Mucosa of rectum (tissue), 2 donors: ENCODE measurements at regions not wholly inside any gene's neighbourhood (a gene's known extent, or its start where the extent isn't known, plus 50 kb on each side); places are given as distances from the start of the nearest gene placed in this dataset.
"Not testable (repeated sequence)": the region's sequence is repeated elsewhere in the genome, so short reads cannot be mapped to it uniquely, and the experiment has no call there.

Source experiments
- H3K27ac ChIP-seq, 2 donors: one replicate each; pipeline ENCODE4 v1.7.0; 2013; ENCODE audit warnings: inconsistent platforms in 2 of 2, low read depth in 2 of 2, low read length in 2 of 2
- H3K27me3 ChIP-seq, 2 donors: one replicate each; pipeline ENCODE4 v1.7.0; 2013; ENCODE audit warnings: low read length in 2 of 2; ENCODE audit not compliant: control insufficient read depth in 2 of 2, insufficient read depth in 2 of 2
- H3K36me3 ChIP-seq, 2 donors: one replicate each; pipeline ENCODE4 v1.7.0; 2013; ENCODE audit warnings: low read length in 2 of 2; ENCODE audit not compliant: control insufficient read depth in 2 of 2, insufficient read depth in 2 of 2
- H3K4me1 ChIP-seq, 2 donors: one replicate each; pipeline ENCODE4 v1.7.0; 2013; ENCODE audit warnings: low read length in 2 of 2, mild to moderate bottlenecking in 1 of 2; ENCODE audit not compliant: control insufficient read depth in 2 of 2, insufficient read depth in 2 of 2
- H3K4me3 ChIP-seq, 2 donors: one replicate each; pipeline ENCODE4 v1.7.0; 2013; ENCODE audit warnings: low read length in 2 of 2
- H3K9ac ChIP-seq, 2 donors: one replicate each; pipeline ENCODE4 v1.7.0; 2013; ENCODE audit warnings: low read length in 2 of 2, low read depth in 1 of 2, mild to moderate bottlenecking in 1 of 2
- H3K9me3 ChIP-seq, 2 donors: one replicate each; pipeline ENCODE4 v1.7.0; 2013; ENCODE audit warnings: low read length in 2 of 2; ENCODE audit not compliant: control insufficient read depth in 2 of 2
- donor health status: healthy.
- donor health status: Normal muscosa, but diverticular disease.

DNA sequence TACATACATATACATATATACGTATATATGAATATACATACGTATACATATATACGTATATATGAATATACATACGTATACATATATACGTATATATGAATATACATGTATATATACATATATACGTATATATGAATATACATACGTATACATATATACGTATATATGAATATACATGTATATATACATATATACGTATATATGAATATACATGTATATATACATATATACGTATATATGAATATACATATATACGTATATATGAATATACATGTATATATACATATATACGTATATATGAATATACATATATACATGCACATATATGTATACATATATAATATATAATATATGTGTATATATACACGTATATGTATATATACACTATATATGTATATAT lies 384.0 kb downstream of the TFAP2B start:
- H3K27ac ChIP-seq, H3K4me3 ChIP-seq, H3K36me3 ChIP-seq, H3K9ac ChIP-seq, H3K27me3 ChIP-seq, H3K9me3 ChIP-seq, H3K4me1 ChIP-seq: not testable (repeated sequence)

DNA sequence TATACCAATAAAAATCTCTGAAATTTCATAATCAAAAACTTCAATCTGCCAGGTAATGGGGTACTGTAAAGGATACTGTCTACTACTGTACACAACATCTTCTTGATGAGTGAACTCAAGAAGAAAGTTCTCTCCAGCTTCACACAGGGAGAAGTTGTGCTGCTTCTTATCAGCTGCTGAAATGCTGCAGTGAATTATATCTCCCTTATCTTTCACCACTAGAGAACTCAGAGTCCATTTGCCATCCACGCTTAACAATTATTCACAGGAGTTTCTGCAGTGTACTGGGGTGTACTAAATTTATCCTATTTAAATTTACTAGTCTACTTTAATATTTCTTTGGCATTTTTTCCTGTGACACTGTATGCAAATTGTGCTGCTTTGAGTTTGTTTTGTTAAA lies 384.8 kb downstream of the TFAP2B start:
- H3K27ac ChIP-seq, result no peak overlapping the region
- H3K4me3 ChIP-seq, result no peak overlapping the region
- H3K36me3 ChIP-seq, result no peaks in the 10 kb centered on the region
- H3K9ac ChIP-seq, result no peak overlapping the region
- H3K9me3 ChIP-seq, result no peaks in the 10 kb centered on the region
- H3K4me1 ChIP-seq, result no peaks in the 10 kb centered on the region
- H3K27me3 ChIP-seq, result no peaks in the 10 kb centered on the region

DNA sequence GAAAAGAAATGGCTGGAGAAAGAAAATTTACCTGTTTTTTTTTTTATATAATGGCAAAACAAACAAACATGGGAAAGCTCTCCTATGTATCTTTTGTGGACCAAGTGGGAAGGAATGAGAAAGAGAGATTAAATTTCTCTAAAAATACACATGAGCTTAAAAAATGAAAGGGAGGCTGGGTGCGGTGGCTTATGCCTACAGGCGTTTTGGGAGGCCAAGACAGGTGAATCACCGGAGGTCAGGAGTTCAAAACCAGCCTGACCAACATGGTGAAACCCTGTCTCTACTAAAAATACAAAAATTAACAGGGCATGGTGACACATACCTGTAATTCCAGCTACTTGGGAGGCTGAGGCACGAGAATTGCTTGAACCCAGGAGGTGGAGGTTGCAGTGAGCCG lies 388.0 kb downstream of the TFAP2B start:
- H3K27me3 ChIP-seq, H3K9ac ChIP-seq, H3K36me3 ChIP-seq, H3K4me3 ChIP-seq, H3K27ac ChIP-seq, H3K9me3 ChIP-seq, H3K4me1 ChIP-seq: not testable (repeated sequence)

DNA sequence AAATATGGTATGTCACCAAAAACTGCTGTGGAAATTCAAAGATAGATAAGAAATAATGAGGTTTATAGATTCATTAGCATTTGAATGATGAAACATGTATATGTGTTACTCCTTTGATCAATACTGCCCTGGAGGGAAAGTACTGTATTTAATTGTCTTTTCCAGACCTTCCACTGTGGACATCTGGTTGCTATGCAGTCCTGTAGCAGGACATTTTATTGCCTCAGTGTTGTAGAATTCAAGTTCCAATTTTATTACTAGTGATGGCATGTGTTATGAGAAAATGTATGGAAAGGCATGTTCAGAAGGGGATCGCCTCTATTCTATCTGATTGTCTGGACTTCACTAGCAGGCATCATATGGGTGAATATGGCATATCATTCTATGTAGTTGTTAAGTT lies 391.0 kb downstream of the TFAP2B start:
- Histone ChIP-seq H3K4me1 (no peaks in the 10 kb centered on the region), H3K9ac (no peak overlapping the region), H3K36me3 (no peaks in the 10 kb centered on the region), H3K27ac (no peak overlapping the region), H3K4me3 (no peak overlapping the region), H3K9me3 (no peaks in the 10 kb centered on the region), H3K27me3 (no peaks in the 10 kb centered on the region)

DNA sequence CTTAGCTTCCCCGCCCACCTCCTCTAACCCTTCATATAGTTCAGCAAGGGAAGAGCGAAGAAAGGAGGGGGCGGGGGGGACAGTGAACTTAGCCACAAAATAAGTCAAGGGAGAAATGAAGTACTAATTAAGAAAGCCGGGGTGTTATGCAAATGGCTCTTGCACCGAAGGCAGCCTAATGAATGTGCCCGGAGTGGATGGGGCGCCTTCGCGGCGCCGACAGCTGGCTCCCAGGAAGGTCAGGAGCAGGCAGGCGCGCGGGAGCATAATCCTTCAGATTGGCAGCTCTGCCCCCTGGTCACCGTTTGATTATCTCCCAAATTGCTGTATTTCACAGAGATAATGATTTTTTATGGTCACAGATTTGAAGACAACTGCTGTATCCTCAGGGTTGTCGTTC lies 395.1 kb downstream of the TFAP2B start:
- Histone ChIP-seq H3K4me3 (no peak overlapping the region), H3K4me1 (no peaks in the 10 kb centered on the region), H3K9ac (no peak overlapping the region), H3K36me3 (no peaks in the 10 kb centered on the region), H3K27ac (no peak overlapping the region), H3K9me3 (no peaks in the 10 kb centered on the region), H3K27me3 (no peaks in the 10 kb centered on the region)

DNA sequence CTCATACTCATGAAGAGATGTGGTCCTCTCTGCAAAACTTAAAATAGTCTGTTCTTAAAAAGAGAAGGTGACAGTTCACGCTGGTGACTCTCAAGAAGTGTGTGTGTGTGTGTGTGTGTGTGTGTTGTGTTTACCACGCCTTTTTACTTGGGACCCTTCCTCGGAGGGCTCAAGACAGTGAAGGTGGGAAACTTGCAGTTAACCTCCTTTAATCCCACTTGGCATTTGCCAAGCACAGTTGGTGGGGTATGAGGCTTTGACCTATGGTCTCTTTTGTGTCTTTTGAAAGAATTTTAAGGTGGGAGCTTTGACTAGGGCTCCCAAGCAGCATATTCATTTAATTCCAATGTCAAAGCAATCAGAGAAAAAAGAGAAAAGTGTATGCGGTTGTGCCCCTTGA lies 395.8 kb downstream of the TFAP2B start:
- no peaks in the 10 kb centered on the region for H3K27me3 ChIP-seq
- no peak overlapping the region for H3K9ac ChIP-seq
- no peaks in the 10 kb centered on the region for H3K9me3 ChIP-seq
- H3K4me3 ChIP-seq, result no peak overlapping the region
- no peak overlapping the region for H3K27ac ChIP-seq
- no peaks in the 10 kb centered on the region for H3K4me1 ChIP-seq
- H3K36me3 ChIP-seq, result no peaks in the 10 kb centered on the region

DNA sequence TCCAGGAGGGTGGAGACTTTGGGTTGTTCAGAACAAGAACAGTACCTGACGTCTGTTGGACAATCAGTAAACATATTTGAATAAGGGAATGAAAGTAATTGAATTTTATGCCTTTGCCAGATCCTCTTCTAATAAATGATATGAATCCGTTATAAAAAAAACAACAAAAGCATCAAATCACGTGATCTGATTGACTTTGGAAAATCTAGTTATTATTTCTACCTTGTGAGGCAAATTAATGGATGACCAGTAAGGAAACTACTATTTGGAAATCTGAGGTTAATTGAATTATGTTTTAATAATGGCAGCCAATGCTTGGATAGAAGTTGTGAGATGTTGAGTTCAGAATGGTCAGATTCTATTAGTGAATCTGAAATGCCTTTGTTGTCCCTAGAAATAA lies 399.5 kb downstream of the TFAP2B start:
- Histone ChIP-seq H3K27ac (no peak overlapping the region), H3K36me3 (no peaks in the 10 kb centered on the region), H3K27me3 (no peaks in the 10 kb centered on the region), H3K4me1 (no peaks in the 10 kb centered on the region), H3K9me3 (no peaks in the 10 kb centered on the region), H3K4me3 (no peak overlapping the region), H3K9ac (no peak overlapping the region)

DNA sequence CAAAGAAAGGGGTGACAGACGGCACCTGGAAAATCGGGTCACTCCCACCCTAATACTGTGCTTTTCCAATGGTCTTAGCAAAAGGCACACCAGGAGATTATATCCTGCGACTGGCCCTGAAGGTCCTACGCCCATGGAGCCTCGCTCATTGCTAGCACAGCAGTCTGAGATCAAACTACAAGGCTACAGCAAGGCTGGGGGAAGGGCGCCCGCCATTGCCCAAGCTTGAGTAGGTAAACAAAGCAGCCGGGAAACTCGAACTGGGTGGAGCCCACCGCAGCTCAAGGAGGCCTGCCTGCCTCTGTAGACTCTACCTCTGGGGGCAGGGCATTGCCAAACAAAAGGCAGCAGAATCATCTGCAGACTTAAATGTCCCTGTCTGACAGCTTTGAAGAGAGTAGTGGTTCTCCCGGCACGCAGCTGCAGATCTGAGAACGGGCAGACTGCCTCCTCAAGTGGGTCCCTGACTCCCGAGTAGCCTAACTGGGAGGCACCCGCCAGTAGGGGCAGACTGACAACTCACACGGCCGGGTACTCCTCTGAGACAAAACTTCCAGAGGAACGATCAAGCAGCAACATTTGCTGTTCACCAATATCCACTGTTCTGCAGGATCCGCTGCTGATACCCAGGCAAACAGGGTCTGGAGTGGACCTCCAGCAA lies 406.0 kb downstream of the TFAP2B start:
- not testable (repeated sequence) for H3K9me3 ChIP-seq, H3K27me3 ChIP-seq, H3K27ac ChIP-seq, H3K36me3 ChIP-seq, H3K4me1 ChIP-seq, H3K9ac ChIP-seq, H3K4me3 ChIP-seq

DNA sequence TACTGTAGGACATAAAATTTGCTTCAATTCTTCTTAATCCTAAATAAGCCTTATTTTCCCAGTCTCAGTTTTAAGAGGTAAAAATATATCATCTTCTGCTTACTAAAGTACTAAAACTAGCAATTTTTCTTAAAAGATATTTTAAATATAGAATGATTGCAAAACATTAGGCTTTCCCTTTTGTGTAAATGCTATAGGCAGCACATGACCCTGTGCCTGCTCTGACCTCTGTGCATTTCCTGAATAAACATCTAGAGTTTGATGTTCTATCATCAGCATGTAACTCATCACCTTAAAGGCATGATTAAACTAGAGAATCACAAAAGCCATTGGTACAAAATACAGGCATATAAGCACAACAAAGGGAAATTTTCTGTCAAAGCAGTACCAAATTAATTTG lies 422.7 kb downstream of the TFAP2B start:
- no peaks in the 10 kb centered on the region for H3K4me1 ChIP-seq
- no peaks in the 10 kb centered on the region for H3K27me3 ChIP-seq
- H3K4me3 ChIP-seq, result no peak overlapping the region
- H3K36me3 ChIP-seq, result no peaks in the 10 kb centered on the region
- no peaks in the 10 kb centered on the region for H3K9me3 ChIP-seq
- no peak overlapping the region for H3K9ac ChIP-seq
- no peak overlapping the region for H3K27ac ChIP-seq

DNA sequence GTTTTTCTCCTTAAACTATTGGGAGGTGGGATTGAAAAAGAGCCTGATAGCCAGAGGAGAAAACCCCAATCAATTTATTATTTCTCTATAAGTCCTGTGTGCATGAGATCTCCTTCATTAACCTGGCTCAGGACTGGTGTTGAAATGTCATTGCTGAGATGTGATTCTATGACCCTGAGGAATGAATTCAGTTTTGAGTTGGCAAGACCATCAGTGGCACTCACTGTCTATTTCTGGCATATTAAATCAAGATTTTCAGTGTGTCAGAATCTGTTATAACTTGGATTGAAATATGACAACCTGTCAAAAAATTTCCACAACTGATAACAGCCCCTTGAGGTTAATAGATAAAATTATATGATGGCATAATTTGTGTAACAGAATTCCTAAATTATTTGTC lies 431.1 kb downstream of the TFAP2B start:
- no peaks in the 10 kb centered on the region for H3K4me1 ChIP-seq
- no peaks in the 10 kb centered on the region for H3K27me3 ChIP-seq
- no peak overlapping the region for H3K4me3 ChIP-seq
- no peaks in the 10 kb centered on the region for H3K36me3 ChIP-seq
- no peaks in the 10 kb centered on the region for H3K9me3 ChIP-seq
- no peak overlapping the region for H3K9ac ChIP-seq
- H3K27ac ChIP-seq, result no peak overlapping the region

DNA sequence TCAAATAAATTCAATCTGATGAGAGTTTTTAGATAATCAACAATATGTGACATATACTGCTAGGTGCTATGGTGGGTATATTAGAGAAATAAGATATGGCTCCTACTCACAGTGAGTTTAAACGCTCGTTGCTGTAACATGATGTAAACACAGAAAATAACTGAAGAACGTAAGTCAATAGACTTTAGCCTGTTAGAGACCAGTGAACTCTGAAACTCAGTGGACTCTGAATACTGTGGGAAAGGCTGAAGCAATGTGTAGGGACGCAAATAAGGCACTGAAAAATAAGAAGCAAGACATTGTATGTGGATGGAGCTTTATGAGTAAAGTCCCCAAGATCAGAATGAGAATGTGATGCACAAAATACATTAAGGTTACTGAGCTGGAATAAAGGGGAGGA lies 431.6 kb downstream of the TFAP2B start:
- H3K4me3 ChIP-seq, result no peak overlapping the region
- no peaks in the 10 kb centered on the region for H3K4me1 ChIP-seq
- no peak overlapping the region for H3K9ac ChIP-seq
- H3K27ac ChIP-seq, result no peak overlapping the region
- no peaks in the 10 kb centered on the region for H3K27me3 ChIP-seq
- no peaks in the 10 kb centered on the region for H3K36me3 ChIP-seq
- no peaks in the 10 kb centered on the region for H3K9me3 ChIP-seq
